ENCODE measurements at regions not wholly inside any gene's neighbourhood (a gene's known extent, or its start where the extent isn't known, plus 50 kb on each side); places are given as distances from the start of the nearest gene placed in this dataset.

GRCh38 chr5:52710310-52710971, 77.3 kb upstream of the ITGA1 start:
- Histone ChIP-seq H3K9ac (no peak overlapping the region), H3K4me2 (no peak overlapping the region), H3F3A (replicated peaks; ENCODE audit: insufficient read depth) (peaks cover 10% of the 10 kb centered on the region), H3K4me1 (ENCODE audit: control insufficient read depth in 1 of 2, insufficient read depth in 2 of 2, low read depth in 1 of 2, low read length in 1 of 2) (peaks cover 2 to 15% of the 10 kb centered on the region in 2 experiments; a peak in 3 of 4 replicates), H3K27ac (ENCODE audit: low read depth in 2 of 2, low read length in 1 of 2) (peak overlapping the region in 1 of 2 experiments; percentile 20; a peak in 2 of 4 replicates), H3K4me3 (ENCODE audit: low read depth in 2 of 2, low read length in 1 of 2) (no peak overlapping the region), H3K27me3 (ENCODE audit: insufficient read depth) (no peaks in the 10 kb centered on the region), H3K36me3 (replicated peaks in 1 of 2; ENCODE audit: control insufficient read depth in 1 of 2, insufficient read depth in 2 of 2, low read length in 1 of 2) (no peaks in the 10 kb centered on the region), H3K9me3 (no peaks in the 10 kb centered on the region), H2AFZ (ENCODE audit: low read depth) (no peak overlapping the region), H4K20me1 (ENCODE audit: insufficient read depth) (no peaks in the 10 kb centered on the region), H3K79me2 (ENCODE audit: insufficient read depth) (no peaks in the 10 kb centered on the region), H3K9me2 (no peaks in the 10 kb centered on the region)
- CTCF ChIA-PET, result interaction anchor here (0.9 to 2.2 kb wide), 2 partner anchors 17 to 135 kb away, joined by 3 to 5 read pairs; no protein-coding TSS in a partner anchor
- DNase-seq, result no peak
- WGBS (ENCODE audit: low lambda C conversion rate), result 71% methylated on average over 2 of the region's 2 CpGs
- TF ChIP-seq USF1 (IDR thresholded peaks at IDR 0.05; ENCODE audit: borderline replicate concordance, low read depth) (no peak), MEF2A (IDR thresholded peaks at IDR 0.05; ENCODE audit: borderline replicate concordance, low read depth) (no peak), USF2 (IDR thresholded peaks at IDR 0.05; ENCODE audit: borderline replicate concordance, low read depth, low read length) (no peak), RFX5 (IDR thresholded peaks at IDR 0.05; ENCODE audit: low read length) (no peak), FOSL2 (IDR thresholded peaks at IDR 0.05; ENCODE audit: borderline replicate concordance, low read depth) (no peak), TEAD4 (IDR thresholded peaks at IDR 0.05; ENCODE audit: borderline replicate concordance, insufficient read depth) (no peak), IRF3 (IDR thresholded peaks at IDR 0.05; ENCODE audit: low read depth, low read length) (no peak)
- POLR2A ChIA-PET, result no interaction called here

- POLR2A ChIA-PET, result no interaction called here
- CTCF ChIA-PET, result no interaction called here
- H3F3A ChIP-seq (replicated peaks; ENCODE audit: insufficient read depth), result peaks cover 10% of the 10 kb centered on the region
- no peaks in the 10 kb centered on the region for H3K36me3 ChIP-seq (replicated peaks in 1 of 2; ENCODE audit: control insufficient read depth in 1 of 2, insufficient read depth in 2 of 2, low read length in 1 of 2)
- H3K4me3 ChIP-seq (ENCODE audit: low read depth in 2 of 2, low read length in 1 of 2), result no peak overlapping the region
- no peak overlapping the region for H3K9ac ChIP-seq
- WGBS (ENCODE audit: low lambda C conversion rate), result 66% methylated on average over 2 of the region's 2 CpGs
- no peak overlapping the region; the same call in 1 of the 2 replicates for H2AFZ ChIP-seq (ENCODE audit: low read depth)
- no peaks in the 10 kb centered on the region for H4K20me1 ChIP-seq (ENCODE audit: insufficient read depth)
- peaks cover 2 to 11% of the 10 kb centered on the region in 2 experiments; a peak in 3 of 4 replicates for H3K4me1 ChIP-seq (ENCODE audit: control insufficient read depth in 1 of 2, insufficient read depth in 2 of 2, low read depth in 1 of 2, low read length in 1 of 2)
- DNase-seq, result no peak
- H3K9me3 ChIP-seq, result no peaks in the 10 kb centered on the region
- no peak overlapping the region for H3K4me2 ChIP-seq
- H3K9me2 ChIP-seq, result no peaks in the 10 kb centered on the region
- peak; percentile 59; the same call in 1 of the 2 replicates for TF ChIP-seq RXRA (IDR thresholded peaks at IDR 0.05; ENCODE audit: borderline replicate concordance, low read depth)
- no peak for TF ChIP-seq ELF1 (IDR thresholded peaks at IDR 0.05)
- TF ChIP-seq PBX3 (IDR thresholded peaks at IDR 0.05), result peak; percentile 38; the same call in 1 of the 2 replicates
- H3K27me3 ChIP-seq (ENCODE audit: insufficient read depth), result no peaks in the 10 kb centered on the region
- peak overlapping the region in 1 of 2 experiments; percentile 20; a peak in 2 of 4 replicates for H3K27ac ChIP-seq (ENCODE audit: low read depth in 2 of 2, low read length in 1 of 2)
- no peaks in the 10 kb centered on the region for H3K79me2 ChIP-seq (ENCODE audit: insufficient read depth)
These were observed 76.6 kb upstream of the ITGA1 start for GRCh38 chr5:52710972-52711596.
